ENCODE measurements at regions not wholly inside any gene's neighbourhood (a gene's known extent, or its start where the extent isn't known, plus 50 kb on each side); places are given as distances from the start of the nearest gene placed in this dataset.

DNA sequence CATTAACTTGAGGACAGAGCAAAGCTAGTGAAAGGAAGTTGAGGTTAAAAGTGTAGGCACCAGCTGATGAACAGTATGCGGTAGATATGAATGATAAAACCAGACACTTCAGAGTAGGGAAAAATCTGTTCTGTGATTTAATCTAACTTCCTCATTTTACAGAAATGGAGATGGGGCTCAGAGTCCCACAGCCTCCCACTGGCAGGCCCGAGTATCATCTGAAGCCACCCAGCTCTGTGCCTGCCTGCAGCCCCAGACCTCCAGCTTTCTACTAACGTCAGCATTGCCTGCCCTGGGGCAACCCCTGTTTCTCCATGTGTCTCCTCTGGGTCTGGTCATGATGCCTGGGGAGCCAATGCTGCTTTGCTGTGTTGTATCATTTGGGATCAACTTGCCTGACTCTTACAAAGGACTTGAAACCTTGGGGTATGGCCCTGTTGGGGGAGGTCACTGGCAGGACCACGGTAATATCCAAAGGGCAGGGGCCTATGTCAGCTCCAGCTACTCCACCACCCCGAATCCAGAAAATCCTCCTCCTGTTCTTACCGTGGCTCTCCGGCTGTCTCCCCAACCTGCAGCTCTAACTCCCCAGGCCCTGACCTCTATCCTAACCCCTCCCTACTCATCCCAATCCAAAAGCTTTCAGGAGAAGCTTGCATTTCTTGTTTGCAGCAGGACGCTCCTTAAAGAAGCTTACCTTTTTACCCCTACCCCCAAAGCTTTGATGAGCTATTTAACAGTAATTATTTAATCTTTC, 56.2 kb upstream of the NPY start:
- ATAC-seq (ENCODE audit: low read depth in 2 of 2) = peak; percentile 92 to 93
- H3K36me3 Mint-ChIP-seq = peaks cover 0 to 6% of the 10 kb centered on the region in 2 donors
- peak overlapping the region in 1 of 8 donors; percentile 16 for H3K4me3 Mint-ChIP-seq
- peak; percentile 37 for DNase-seq
- peaks cover 7 to 17% (median 16%) of the 10 kb centered on the region in 3 donors for H3K4me1 Mint-ChIP-seq
- peaks cover 0 to 10% (median 7%) of the 10 kb centered on the region in 3 donors for H3K27me3 Mint-ChIP-seq
- H3K27ac Mint-ChIP-seq = peak overlapping the region in 5 of 6 donors; percentile 37 to 89 (median 76)
- H3K9me3 Mint-ChIP-seq = peaks cover 0 to 12% (median 8%) of the 10 kb centered on the region in 7 donors

DNA sequence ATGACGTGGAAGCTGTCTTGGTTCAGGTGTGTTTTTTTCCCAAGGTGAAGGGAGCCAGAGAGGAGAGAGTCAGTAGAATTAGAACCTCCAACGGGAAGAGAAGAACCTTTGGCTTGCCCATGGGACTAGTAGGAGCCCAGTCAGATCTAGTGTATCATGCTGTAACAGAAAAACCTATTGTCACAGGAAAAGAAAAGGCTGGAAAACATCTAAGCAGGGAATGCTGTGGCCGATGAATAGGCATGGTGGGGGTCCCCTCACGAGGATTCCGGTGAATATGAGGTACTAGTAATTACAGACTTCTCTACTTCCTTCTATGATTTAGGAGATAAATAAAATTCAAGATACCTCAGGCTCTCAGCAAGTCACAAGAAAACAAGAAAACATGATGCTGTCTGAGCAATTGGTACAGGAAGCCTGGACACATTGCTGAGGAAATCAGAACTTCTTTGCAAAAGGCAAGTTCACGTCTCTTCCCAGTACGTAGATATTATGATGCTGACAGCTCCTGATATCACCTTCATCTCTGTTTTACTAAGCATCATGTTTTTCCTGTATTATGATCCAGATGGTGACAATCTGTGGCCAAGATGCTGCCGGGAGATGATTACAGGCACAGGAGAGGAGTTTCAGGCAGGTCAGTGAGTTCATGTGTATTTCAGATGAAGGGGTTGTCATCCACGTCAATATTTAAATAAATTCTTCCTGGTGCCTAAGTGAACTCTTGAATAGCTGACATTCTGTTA, 54.3 kb upstream of the NPY start:
- peaks cover 0 to 15% (median 7%) of the 10 kb centered on the region in 3 donors for H3K27me3 Mint-ChIP-seq
- DNase-seq (no peak), ATAC-seq (ENCODE audit: low read depth in 2 of 2) (no peak)
- no peak overlapping the region for H3K4me3 Mint-ChIP-seq
- peaks cover 7 to 17% (median 16%) of the 10 kb centered on the region in 3 donors for H3K4me1 Mint-ChIP-seq
- H3K36me3 Mint-ChIP-seq = no peaks in the 10 kb centered on the region
- no peaks in the 10 kb centered on the region for H3K9me3 Mint-ChIP-seq
- H3K27ac Mint-ChIP-seq = peak overlapping the region in 1 of 6 donors; percentile 42

DNA sequence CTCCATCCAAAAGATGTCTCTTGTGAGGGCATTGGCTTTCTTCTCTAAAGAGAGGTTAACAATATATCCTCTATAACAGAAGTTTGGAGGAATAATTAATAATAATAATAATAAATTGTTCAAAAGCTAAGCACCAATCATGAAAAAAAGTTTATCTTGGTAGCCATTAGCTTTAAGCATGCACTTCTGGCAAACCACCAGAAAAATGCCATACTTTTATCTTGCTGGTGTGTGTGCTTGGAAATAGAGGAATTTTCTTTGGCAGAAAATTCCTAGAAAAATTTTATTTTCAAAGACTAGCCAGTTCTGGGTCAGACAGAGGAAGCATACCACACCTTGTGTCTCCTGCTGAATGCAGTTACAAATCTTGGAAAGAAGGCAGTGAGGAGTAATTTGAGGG, 52.5 kb upstream of the NPY start:
- H3K27ac Mint-ChIP-seq = no peak overlapping the region
- ATAC-seq (ENCODE audit: low read depth in 2 of 2) = no peak
- peaks cover 8 to 21% (median 16%) of the 10 kb centered on the region in 3 donors for H3K27me3 Mint-ChIP-seq
- peaks cover 7 to 17% (median 16%) of the 10 kb centered on the region in 3 donors for H3K4me1 Mint-ChIP-seq
- no peaks in the 10 kb centered on the region for H3K36me3 Mint-ChIP-seq
- no peaks in the 10 kb centered on the region for H3K9me3 Mint-ChIP-seq
- DNase-seq = no peak
- H3K4me3 Mint-ChIP-seq = no peak overlapping the region

DNA sequence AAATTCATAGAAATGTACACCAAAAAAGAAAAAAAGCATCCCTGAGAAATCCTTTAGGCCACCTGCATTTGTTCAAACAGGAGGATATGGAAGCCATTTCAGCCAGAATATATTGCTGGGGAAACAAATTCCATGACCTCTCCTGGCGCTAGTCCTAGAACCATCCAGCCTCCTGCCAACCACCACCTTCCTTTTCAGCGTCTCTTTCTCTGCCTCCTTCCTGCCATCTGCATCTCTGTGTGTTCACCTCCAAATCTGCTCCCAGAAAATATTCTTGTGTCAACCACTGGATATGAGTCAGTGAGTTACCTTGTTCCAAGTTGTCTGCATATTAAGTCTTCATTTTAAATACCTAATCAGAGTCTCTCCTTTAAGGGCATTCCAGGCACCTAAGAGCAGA, 50.6 kb upstream of the NPY start:
- H3K4me3 Mint-ChIP-seq = peak overlapping the region in 1 of 8 donors; percentile 14
- no peaks in the 10 kb centered on the region for H3K36me3 Mint-ChIP-seq
- DNase-seq (no peak), ATAC-seq (ENCODE audit: low read depth in 2 of 2) (no peak)
- H3K4me1 Mint-ChIP-seq = no peaks in the 10 kb centered on the region
- H3K27ac Mint-ChIP-seq = no peak overlapping the region
- peaks cover 15 to 26% (median 16%) of the 10 kb centered on the region in 3 donors for H3K27me3 Mint-ChIP-seq
- no peaks in the 10 kb centered on the region for H3K9me3 Mint-ChIP-seq
